Activated CD4-positive, alpha-beta T cell treated with anti-CD3 and anti-CD28 coated beads for 36 hours (primary cell): ENCODE measurements at regions not wholly inside any gene's neighbourhood (a gene's known extent, or its start where the extent isn't known, plus 50 kb on each side); places are given as distances from the start of the nearest gene placed in this dataset.

ENCODE experiments used
- ATAC-seq: fragments of 200-7000 bp; cut with Tn5 transposase; one replicate; pipeline ENCODE4 v1.10.0; 2021; ENCODE audit warnings: mild to moderate bottlenecking, moderate library complexity
- CTCF ChIA-PET: fragments of 350-600 bp; sonication (Branson Sonifier 250); formaldehyde crosslinking; loops from one replicate; lab custom pipeline; 2021; ENCODE audit warnings: antibody characterized with exemption; lab: Charles Lee
- POLR2A ChIA-PET: fragments of 350-600 bp; sonication (Branson Sonifier 250); formaldehyde crosslinking; loops from one replicate; lab custom pipeline; 2021; ENCODE audit warnings: antibody characterized with exemption, inconsistent platforms; lab: Charles Lee
- DNase-seq: peaks from one replicate; pipeline ENCODE4 v3.0.0-alpha.2; 2020
- H3K27ac Mint-ChIP-seq: one replicate; pipeline ENCODE4 v1.8.0; 2021; ENCODE audit warnings: mixed read lengths
- H3K27me3 Mint-ChIP-seq: one replicate; pipeline ENCODE4 v1.8.0; 2021; ENCODE audit warnings: mixed read lengths
- H3K36me3 Mint-ChIP-seq: one replicate; pipeline ENCODE4 v1.8.0; 2021; ENCODE audit warnings: low read depth, mixed read lengths
- H3K4me1 Mint-ChIP-seq: one replicate; pipeline ENCODE4 v1.8.0; 2021; ENCODE audit warnings: mixed read lengths
- H3K4me3 Mint-ChIP-seq: one replicate; pipeline ENCODE4 v1.8.0; 2021; ENCODE audit warnings: mild to moderate bottlenecking, moderate library complexity, mixed read lengths
- H3K9me3 Mint-ChIP-seq: one replicate; pipeline ENCODE4 v1.8.0; 2021; ENCODE audit warnings: low read depth, mixed read lengths
- intact Hi-C, 2 experiments: fragments of 100-400 bp; cut with DNase I in 1 of 2; cut with micrococcal nuclease in 1 of 2; formaldehyde crosslinking; loops; one replicate each; pipeline versions ENCODE4 v1.14.2 to v1.15.1; 2022 to 2024; cut with DNase I, micrococcal nuclease

DNA sequence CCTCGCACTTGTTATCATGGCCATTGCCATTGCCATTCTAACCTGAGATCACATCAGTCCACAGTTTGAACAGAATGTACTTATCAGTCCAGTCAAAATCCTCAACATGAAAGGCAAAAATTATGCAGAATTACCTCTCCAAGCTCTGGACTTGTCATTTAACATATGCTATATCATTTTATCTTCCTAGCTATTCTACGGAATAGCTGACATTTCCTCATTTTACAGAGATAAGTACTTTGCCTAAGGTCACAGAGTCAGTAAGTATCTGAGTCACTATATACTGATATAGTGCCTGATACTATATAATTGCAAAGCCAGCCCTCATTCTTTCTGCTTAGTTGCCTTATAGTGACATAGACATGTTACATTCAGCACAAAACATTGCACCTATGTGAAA lies 456.9 kb upstream of the GHITM start:
- peaks cover 32% of the 10 kb centered on the region for H3K4me1 Mint-ChIP-seq
- ChIA-PET CTCF (no interaction called here), POLR2A (no interaction called here)
- no peak overlapping the region for H3K4me3 Mint-ChIP-seq
- no peaks in the 10 kb centered on the region for H3K36me3 Mint-ChIP-seq
- DNase-seq (no peak), ATAC-seq (no peak)
- H3K9me3 Mint-ChIP-seq = no peaks in the 10 kb centered on the region
- H3K27ac Mint-ChIP-seq = no peak overlapping the region
- intact Hi-C loops = no loop called here
- H3K27me3 Mint-ChIP-seq = peaks cover 1% of the 10 kb centered on the region

DNA sequence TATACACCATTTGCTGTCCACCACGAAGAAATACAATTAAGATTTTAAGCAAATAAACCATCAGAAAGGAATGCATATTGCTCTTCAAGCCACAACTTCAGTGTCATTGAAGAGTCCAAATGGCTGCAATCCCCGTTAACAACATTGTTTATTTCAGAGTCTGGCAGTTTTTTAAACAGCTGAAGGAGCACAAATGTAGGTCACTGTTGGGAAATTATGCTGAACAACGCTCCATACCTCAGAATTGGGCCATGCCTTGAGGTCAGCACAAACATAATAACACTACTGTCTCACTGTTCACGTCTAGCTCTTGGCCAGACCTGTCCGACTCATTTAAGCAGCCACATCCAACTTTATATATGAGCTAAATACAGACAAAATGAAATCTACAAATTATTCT lies 453.9 kb upstream of the GHITM start:
- Mint-ChIP-seq H3K4me3 (no peak overlapping the region), H3K4me1 (peaks cover 8% of the 10 kb centered on the region), H3K36me3 (no peaks in the 10 kb centered on the region), H3K27me3 (peaks cover 1% of the 10 kb centered on the region), H3K9me3 (no peaks in the 10 kb centered on the region), H3K27ac (no peak overlapping the region)
- ChIA-PET POLR2A (no interaction called here), CTCF (interaction anchor here (1.0 kb wide), 1 partner anchor 11 kb away, joined by 3 read pairs; no protein-coding TSS in a partner anchor)
- DNase-seq = no peak
- no peak for ATAC-seq
- intact Hi-C loops = no loop called here

DNA sequence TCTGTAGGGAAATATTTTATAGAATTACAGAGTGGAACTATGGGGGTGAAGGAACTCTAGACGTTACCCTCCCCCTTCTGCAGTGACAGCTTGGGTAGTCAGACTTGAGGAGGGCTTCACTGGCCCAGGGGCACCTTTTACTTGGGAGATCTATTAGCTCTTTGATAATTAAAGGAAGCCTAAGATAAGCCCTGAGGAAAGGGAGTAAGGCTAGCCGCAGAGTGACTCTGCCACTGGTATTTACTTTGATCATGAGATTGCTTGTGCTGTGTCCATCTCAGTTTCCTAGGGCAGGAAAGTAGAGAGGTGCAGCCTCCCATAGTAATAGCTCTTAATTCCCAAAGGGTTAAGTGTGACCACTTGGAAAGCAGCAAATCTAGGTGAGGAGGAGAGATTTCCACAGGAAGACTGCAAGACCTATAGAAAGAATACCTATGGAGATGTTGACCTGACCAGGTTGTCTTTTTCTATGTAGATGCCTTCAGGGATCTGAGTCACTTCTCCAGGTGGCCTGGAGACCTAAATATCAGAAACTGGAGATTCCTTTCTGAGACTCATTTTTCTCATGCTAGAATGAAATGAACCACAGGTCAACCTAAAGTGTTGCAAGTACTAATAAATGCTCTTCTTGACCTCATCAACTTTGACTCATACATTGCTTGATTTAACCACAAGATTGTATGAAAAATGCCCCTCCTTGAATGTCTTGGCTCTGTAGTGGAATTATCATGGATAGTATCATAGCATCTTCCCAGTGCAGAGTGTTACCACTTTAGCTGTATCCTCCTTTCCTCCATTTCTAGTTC lies 447.3 kb upstream of the GHITM start:
- ChIA-PET POLR2A (no interaction called here), CTCF (interaction anchor here (1.3 kb wide), 1 partner anchor 849 kb away, joined by 3 read pairs; no protein-coding TSS in a partner anchor)
- H3K4me3 Mint-ChIP-seq = no peak overlapping the region
- no peaks in the 10 kb centered on the region for H3K27me3 Mint-ChIP-seq
- intact Hi-C loops = no loop called here
- H3K36me3 Mint-ChIP-seq = no peaks in the 10 kb centered on the region
- DNase-seq (no peak), ATAC-seq (no peak)
- H3K27ac Mint-ChIP-seq = no peak overlapping the region
- H3K4me1 Mint-ChIP-seq = no peaks in the 10 kb centered on the region
- no peaks in the 10 kb centered on the region for H3K9me3 Mint-ChIP-seq

DNA sequence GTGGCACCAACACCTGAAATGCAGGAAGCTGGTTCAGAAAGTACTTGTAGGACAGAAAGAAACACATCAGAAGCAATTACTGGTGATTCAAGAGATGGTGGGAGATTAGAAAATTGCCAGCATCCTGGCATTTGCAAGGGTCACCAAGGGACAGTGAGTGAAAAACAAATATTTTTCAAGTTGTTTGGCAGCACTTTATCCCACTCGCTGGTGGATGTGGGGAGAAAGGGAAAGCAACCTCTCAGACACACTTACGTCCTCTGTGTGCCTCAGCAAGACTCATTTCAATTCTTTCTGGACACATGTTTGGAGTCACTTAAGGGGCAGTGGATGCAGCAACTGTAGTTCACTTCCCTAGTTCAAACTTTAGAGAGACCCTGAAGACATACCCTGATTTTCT lies 440.4 kb upstream of the GHITM start:
- intact Hi-C loops = no loop called here
- ChIA-PET CTCF (no interaction called here), POLR2A (no interaction called here)
- no peaks in the 10 kb centered on the region for H3K36me3 Mint-ChIP-seq
- DNase-seq = no peak
- no peak overlapping the region for H3K4me3 Mint-ChIP-seq
- ATAC-seq = no peak
- H3K9me3 Mint-ChIP-seq = no peaks in the 10 kb centered on the region
- H3K4me1 Mint-ChIP-seq = no peaks in the 10 kb centered on the region
- H3K27ac Mint-ChIP-seq = no peak overlapping the region
- no peaks in the 10 kb centered on the region for H3K27me3 Mint-ChIP-seq

DNA sequence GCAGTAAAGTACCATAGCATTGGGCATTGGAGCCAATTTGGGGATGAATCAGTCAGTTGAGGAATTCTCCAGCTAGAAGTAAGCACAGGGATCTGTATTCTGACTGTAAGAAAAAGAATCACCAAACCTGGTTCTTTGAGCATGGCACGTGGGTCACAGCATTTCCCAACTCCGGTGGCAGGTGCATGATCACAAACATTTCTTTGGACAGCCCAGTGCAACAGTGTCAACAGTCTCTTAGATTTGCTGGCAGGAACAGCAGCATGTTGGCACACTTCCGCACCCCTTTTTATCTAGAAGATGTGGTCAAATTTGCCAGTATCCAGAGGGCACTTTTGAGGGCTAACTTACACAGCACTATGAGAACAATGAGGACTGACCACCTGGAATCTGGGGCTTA lies 437.5 kb upstream of the GHITM start:
- Mint-ChIP-seq H3K27ac (no peak overlapping the region), H3K4me1 (no peaks in the 10 kb centered on the region), H3K27me3 (peaks cover 3% of the 10 kb centered on the region), H3K4me3 (no peak overlapping the region), H3K36me3 (no peaks in the 10 kb centered on the region), H3K9me3 (no peaks in the 10 kb centered on the region)
- ChIA-PET POLR2A (no interaction called here), CTCF (no interaction called here)
- DNase-seq (no peak), ATAC-seq (no peak)
- intact Hi-C loops = no loop called here

DNA sequence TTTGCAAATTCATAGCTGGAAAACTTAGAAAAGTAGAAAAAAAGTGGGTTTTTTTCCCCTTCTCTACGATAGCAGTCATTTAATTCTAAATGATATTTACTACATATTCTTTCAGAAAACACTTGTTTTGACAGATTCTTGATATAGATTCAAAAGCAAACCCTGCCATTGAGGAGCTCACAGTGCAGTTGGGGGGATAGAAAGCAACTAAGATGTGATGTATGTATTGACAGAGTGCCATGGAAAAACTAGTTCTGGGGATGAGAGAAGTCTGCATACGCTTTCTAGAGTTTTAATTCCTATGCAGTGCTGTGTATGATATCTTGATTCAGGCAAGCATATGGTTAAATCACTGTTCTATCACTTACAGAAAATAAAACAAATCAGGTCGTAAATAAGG lies 436.6 kb upstream of the GHITM start:
- Mint-ChIP-seq H3K4me1 (no peaks in the 10 kb centered on the region), H3K27me3 (peaks cover 3% of the 10 kb centered on the region), H3K9me3 (no peaks in the 10 kb centered on the region), H3K36me3 (no peaks in the 10 kb centered on the region), H3K27ac (no peak overlapping the region), H3K4me3 (no peak overlapping the region)
- DNase-seq = no peak
- ATAC-seq = no peak
- CTCF ChIA-PET = no interaction called here
- POLR2A ChIA-PET = no interaction called here
- intact Hi-C loops = no loop called here

DNA sequence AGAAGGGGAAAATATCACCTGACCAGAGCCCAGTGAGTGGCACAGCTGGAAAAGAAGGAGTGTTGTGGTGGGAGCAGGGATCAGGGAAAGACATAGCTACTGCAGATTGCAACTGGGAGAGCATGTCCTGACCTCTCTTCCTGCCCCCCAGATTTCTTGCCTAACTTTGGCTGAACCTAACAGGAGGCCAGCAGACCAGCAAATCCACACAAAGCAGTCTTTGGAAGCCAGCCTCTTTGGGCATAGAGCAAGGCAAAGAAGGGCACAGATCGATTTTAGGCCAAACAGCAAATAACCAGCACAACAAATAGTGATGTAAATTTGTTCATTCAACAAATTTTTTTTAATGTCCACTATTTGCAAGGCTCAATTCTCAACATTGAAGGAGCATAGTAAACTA lies 433.2 kb upstream of the GHITM start:
- ChIA-PET POLR2A (no interaction called here), CTCF (no interaction called here)
- no peak overlapping the region for H3K27ac Mint-ChIP-seq
- H3K4me1 Mint-ChIP-seq = no peaks in the 10 kb centered on the region
- DNase-seq = no peak
- H3K4me3 Mint-ChIP-seq = no peak overlapping the region
- peaks cover 3% of the 10 kb centered on the region for H3K27me3 Mint-ChIP-seq
- intact Hi-C loops = no loop called here
- H3K9me3 Mint-ChIP-seq = no peaks in the 10 kb centered on the region
- ATAC-seq = no peak
- H3K36me3 Mint-ChIP-seq = no peaks in the 10 kb centered on the region

DNA sequence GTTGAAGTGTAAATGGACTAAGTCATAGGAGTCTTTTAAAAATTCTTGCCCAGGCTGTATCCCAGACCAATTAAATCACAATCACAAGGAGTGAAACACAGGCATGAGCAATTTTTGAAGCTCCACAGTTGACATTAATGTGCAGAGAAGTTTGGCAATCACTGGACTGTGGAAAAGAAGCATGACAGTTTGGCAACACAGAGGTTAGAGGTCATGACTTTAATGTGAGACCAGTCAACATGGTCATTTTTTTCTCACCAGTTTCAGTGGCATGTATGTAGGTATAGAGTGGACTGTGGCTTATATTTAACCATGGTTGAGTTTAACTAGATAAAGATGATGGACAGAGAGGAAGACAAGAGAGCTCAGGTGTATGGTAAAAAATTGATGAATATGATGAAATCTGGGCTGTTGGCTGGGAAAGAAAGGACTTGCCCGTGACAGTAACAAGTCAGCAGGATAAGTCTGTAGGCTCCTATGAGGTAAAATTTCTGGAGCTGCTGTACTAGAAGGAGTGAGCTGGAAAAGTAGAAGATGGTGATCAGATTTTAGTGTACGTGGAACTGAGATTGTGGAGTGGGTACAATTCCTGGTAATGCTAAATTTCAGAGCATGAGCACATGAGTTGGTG lies 432.2 kb upstream of the GHITM start:
- intact Hi-C loops = no loop called here
- no peaks in the 10 kb centered on the region for H3K4me1 Mint-ChIP-seq
- no peak overlapping the region for H3K4me3 Mint-ChIP-seq
- peaks cover 3% of the 10 kb centered on the region for H3K27me3 Mint-ChIP-seq
- no peak overlapping the region for H3K27ac Mint-ChIP-seq
- ATAC-seq = no peak
- no peak for DNase-seq
- ChIA-PET POLR2A (no interaction called here), CTCF (no interaction called here)
- H3K36me3 Mint-ChIP-seq = no peaks in the 10 kb centered on the region
- no peaks in the 10 kb centered on the region for H3K9me3 Mint-ChIP-seq

DNA sequence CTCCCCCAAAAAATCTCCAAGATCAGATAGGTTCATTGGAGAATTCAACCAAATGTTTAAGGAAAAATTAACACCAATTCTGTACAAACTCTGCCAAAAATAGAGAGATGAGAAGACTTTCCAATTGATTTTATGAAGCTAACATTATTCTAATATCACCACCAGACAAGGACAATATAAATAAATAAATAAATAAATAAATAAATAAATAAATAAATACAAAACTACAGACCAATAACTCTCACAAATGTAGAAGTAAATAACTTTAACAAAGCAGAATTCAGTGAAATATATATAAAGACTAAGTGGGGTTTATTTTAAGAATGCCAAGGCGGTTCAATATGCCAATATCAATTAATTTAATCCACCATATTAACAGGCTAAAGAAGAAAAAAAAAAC lies 425.9 kb upstream of the GHITM start:
- intact Hi-C loops = no loop called here
- H3K27me3 Mint-ChIP-seq = no peaks in the 10 kb centered on the region
- no peak overlapping the region for H3K4me3 Mint-ChIP-seq
- CTCF ChIA-PET = no interaction called here
- H3K4me1 Mint-ChIP-seq = no peaks in the 10 kb centered on the region
- no peaks in the 10 kb centered on the region for H3K36me3 Mint-ChIP-seq
- ATAC-seq (no peak), DNase-seq (no peak)
- H3K9me3 Mint-ChIP-seq = peaks cover 3% of the 10 kb centered on the region
- H3K27ac Mint-ChIP-seq = no peak overlapping the region
- POLR2A ChIA-PET = no interaction called here

DNA sequence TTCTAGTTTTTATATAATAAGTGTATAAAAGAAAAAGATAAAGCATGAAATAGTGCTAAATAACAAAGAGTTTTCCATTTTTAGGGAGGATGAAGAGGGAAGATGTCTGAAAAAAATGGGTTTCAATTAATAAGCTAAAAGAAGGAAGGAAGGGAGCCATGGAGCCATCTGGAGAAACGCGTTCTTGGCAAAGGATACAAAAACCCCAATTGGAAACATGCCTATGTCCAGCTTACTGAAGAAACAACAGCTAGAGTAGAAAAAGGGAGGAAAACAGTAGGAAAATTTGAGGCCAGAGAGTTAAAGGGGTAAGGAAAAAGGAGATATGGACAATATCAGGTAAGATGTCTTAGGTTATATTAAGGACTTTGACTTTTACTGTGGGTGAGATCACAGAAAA lies 416.2 kb upstream of the GHITM start:
- DNase-seq = no peak
- H3K36me3 Mint-ChIP-seq = no peaks in the 10 kb centered on the region
- no peaks in the 10 kb centered on the region for H3K9me3 Mint-ChIP-seq
- H3K27ac Mint-ChIP-seq = no peak overlapping the region
- H3K4me3 Mint-ChIP-seq = no peak overlapping the region
- no peaks in the 10 kb centered on the region for H3K4me1 Mint-ChIP-seq
- no peaks in the 10 kb centered on the region for H3K27me3 Mint-ChIP-seq
- intact Hi-C loops = no loop called here
- ChIA-PET POLR2A (no interaction called here), CTCF (no interaction called here)
- ATAC-seq = no peak

DNA sequence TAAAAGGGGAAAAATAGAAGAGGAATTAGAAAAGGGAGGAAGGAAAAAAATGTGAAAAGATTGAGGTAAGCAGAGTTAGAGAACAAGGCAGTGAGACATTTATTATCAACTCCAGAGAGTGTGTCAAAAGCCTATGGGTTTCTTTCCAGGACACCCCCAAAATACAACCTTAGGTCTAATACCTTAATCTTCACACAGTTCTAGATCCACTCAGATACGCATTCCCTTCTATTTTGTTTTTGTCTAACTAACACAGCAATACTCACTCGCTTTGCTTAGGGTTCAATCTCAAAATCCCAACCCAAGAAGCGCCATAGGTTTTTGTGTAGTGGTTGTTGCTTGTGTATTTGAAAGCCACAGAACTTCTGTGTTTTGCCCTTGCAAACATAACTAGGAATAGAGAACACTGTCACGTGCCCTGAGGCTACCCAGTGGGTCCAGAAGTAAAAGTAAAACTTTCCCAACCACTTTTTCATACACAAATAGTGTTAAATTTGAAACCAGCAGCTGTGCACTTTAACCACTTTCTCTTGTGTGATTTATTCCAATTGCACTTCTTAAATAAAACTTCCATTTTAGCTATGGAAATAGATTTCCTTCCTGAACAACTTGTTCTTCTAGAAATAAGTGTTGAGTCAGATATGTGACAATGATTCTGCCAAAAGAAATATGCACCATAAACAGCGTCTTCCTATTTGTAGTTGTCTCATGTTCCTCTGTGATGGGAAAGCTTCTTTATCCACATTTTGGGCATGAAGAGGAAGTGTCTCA lies 414.7 kb upstream of the GHITM start:
- DNase-seq (no peak), ATAC-seq (no peak)
- no peaks in the 10 kb centered on the region for H3K4me1 Mint-ChIP-seq
- no peak overlapping the region for H3K4me3 Mint-ChIP-seq
- intact Hi-C loops = no loop called here
- H3K36me3 Mint-ChIP-seq = no peaks in the 10 kb centered on the region
- ChIA-PET POLR2A (no interaction called here), CTCF (no interaction called here)
- H3K9me3 Mint-ChIP-seq = no peaks in the 10 kb centered on the region
- H3K27me3 Mint-ChIP-seq = no peaks in the 10 kb centered on the region
- H3K27ac Mint-ChIP-seq = no peak overlapping the region

DNA sequence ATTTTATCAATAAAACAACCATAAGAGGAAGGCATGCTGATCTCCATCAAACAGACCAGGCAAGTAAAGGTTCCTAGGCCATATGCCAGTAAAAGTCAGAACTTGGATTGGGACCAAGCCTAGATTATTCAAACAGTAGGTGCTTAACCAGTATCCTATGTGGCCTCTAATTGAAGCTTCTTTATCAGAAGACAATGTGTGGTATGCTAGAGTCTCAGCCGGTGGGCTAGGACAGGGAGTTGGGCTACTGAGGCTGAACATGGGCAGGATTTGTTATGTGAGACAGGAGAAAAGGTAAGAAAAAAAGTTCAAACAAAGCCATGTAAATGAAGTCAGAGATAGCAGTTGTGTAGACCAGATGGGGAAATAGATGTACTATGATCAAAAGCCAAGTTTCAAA lies 413.7 kb upstream of the GHITM start:
- Mint-ChIP-seq H3K4me1 (no peaks in the 10 kb centered on the region), H3K27ac (no peak overlapping the region), H3K36me3 (no peaks in the 10 kb centered on the region), H3K4me3 (no peak overlapping the region), H3K27me3 (no peaks in the 10 kb centered on the region), H3K9me3 (no peaks in the 10 kb centered on the region)
- no peak for DNase-seq
- ChIA-PET CTCF (no interaction called here), POLR2A (no interaction called here)
- intact Hi-C loops = no loop called here
- ATAC-seq = no peak
